Kidney capillary endothelial cell (primary cell): ENCODE measurements at regions not wholly inside any gene's neighbourhood (a gene's known extent, or its start where the extent isn't known, plus 50 kb on each side); places are given as distances from the start of the nearest gene placed in this dataset.

Source experiments
- DNase-seq: peaks from one replicate; pipeline ENCODE4 v3.0.0-alpha.2; 2018; ENCODE audit warnings: low spot score

GRCh38 chr5:29811914-29812679 lies 1381.4 kb upstream of the CDH6 start:
- DNase-seq: no peak

GRCh38 chr5:29805804-29806203 lies 1387.7 kb upstream of the CDH6 start:
- DNase-seq: no peak

GRCh38 chr5:29800752-29801151 lies 1392.7 kb upstream of the CDH6 start:
- DNase-seq: no peak

- DNase-seq: no peak
Measured at GRCh38 chr5:29796013-29796412, 1397.5 kb upstream of the CDH6 start.

- no peak for DNase-seq
Measured at GRCh38 chr5:29795096-29795652, 1398.3 kb upstream of the CDH6 start.

GRCh38 chr5:29794141-29794787 lies 1399.2 kb upstream of the CDH6 start:
- DNase-seq: no peak

- DNase-seq: no peak
Measured at GRCh38 chr5:29790281-29790680, 1403.2 kb upstream of the CDH6 start.

- no peak for DNase-seq
Measured at GRCh38 chr5:29780401-29780800, 1413.1 kb upstream of the CDH6 start.

GRCh38 chr5:29779141-29779540 lies 1414.3 kb upstream of the CDH6 start:
- no peak for DNase-seq

GRCh38 chr5:29777373-29777772 lies 1416.1 kb upstream of the CDH6 start:
- DNase-seq: no peak

GRCh38 chr5:29770936-29771335 lies 1422.5 kb upstream of the CDH6 start:
- DNase-seq: no peak

- DNase-seq: no peak
Measured at GRCh38 chr5:29769474-29769873, 1424.0 kb upstream of the CDH6 start.

GRCh38 chr5:29758986-29759421 lies 1434.5 kb upstream of the CDH6 start:
- no peak for DNase-seq

GRCh38 chr5:29750453-29750852 lies 1443.0 kb upstream of the CDH6 start:
- no peak for DNase-seq

GRCh38 chr5:29744618-29745017 lies 1448.9 kb upstream of the CDH6 start:
- DNase-seq: no peak

- no peak for DNase-seq
Measured at GRCh38 chr5:29720954-29721353, 1472.5 kb upstream of the CDH6 start.

GRCh38 chr5:29719171-29719570 lies 1474.3 kb upstream of the CDH6 start:
- DNase-seq: no peak

GRCh38 chr5:29715167-29715566 lies 1478.3 kb upstream of the CDH6 start:
- no peak for DNase-seq

- DNase-seq: no peak
Measured at GRCh38 chr5:29702875-29703274, 1490.6 kb upstream of the CDH6 start.

- DNase-seq: no peak
Measured at GRCh38 chr5:29701600-29701999, 1491.9 kb upstream of the CDH6 start.

- DNase-seq: no peak
Measured at GRCh38 chr5:29697785-29698414, 1495.6 kb upstream of the CDH6 start.

- no peak for DNase-seq
Measured at GRCh38 chr5:29697278-29697677, 1496.2 kb upstream of the CDH6 start.

- DNase-seq: no peak
Measured at GRCh38 chr5:29672678-29673077, 1520.8 kb upstream of the CDH6 start.
